ENCODE measurements at regions not wholly inside any gene's neighbourhood (a gene's known extent, or its start where the extent isn't known, plus 50 kb on each side); places are given as distances from the start of the nearest gene placed in this dataset.

- intact Hi-C loops (cut with DNase I): no loop called here
- no peak overlapping the region for H3K4me3 ChIP-seq
- H3K27ac ChIP-seq: no peak overlapping the region
- H3K9me3 ChIP-seq: no peaks in the 10 kb centered on the region
- no peak for DNase-seq (ENCODE audit: low spot score in 2 of 2)
- H3K4me1 ChIP-seq: no peaks in the 10 kb centered on the region
- no peaks in the 10 kb centered on the region for H3K27me3 ChIP-seq
- no peak for TF ChIP-seq CTCF (IDR thresholded peaks at IDR 0.05)
- no peaks in the 10 kb centered on the region for H3K36me3 ChIP-seq
Observed at GRCh38 chr1:95614197-95614596, 380.2 kb downstream of the RWDD3 start.

- no peak overlapping the region for H3K4me3 ChIP-seq
- H3K27ac ChIP-seq: no peak overlapping the region
- H3K36me3 ChIP-seq: no peaks in the 10 kb centered on the region
- DNase-seq (ENCODE audit: low spot score in 2 of 2): no peak
- intact Hi-C loops (cut with DNase I): no loop called here
- H3K4me1 ChIP-seq: no peaks in the 10 kb centered on the region
- H3K27me3 ChIP-seq: no peaks in the 10 kb centered on the region
- no peaks in the 10 kb centered on the region for H3K9me3 ChIP-seq
- TF ChIP-seq CTCF (IDR thresholded peaks at IDR 0.05): no peak
Observed at GRCh38 chr1:95615421-95615820, 381.4 kb downstream of the RWDD3 start.

GRCh38 chr1:95620076-95620475 is 386.1 kb downstream of the RWDD3 start:
- no peak overlapping the region for H3K4me3 ChIP-seq
- no peaks in the 10 kb centered on the region for H3K27me3 ChIP-seq
- no peaks in the 10 kb centered on the region for H3K9me3 ChIP-seq
- H3K4me1 ChIP-seq: no peaks in the 10 kb centered on the region
- no peak overlapping the region for H3K27ac ChIP-seq
- H3K36me3 ChIP-seq: no peaks in the 10 kb centered on the region
- intact Hi-C loops (cut with DNase I): no loop called here
- no peak for TF ChIP-seq CTCF (IDR thresholded peaks at IDR 0.05)
- DNase-seq (ENCODE audit: low spot score in 2 of 2): no peak

GRCh38 chr1:95622609-95623008 is 388.6 kb downstream of the RWDD3 start:
- DNase-seq (ENCODE audit: low spot score in 2 of 2): no peak
- Histone ChIP-seq H3K36me3 (no peaks in the 10 kb centered on the region), H3K9me3 (no peaks in the 10 kb centered on the region), H3K27ac (no peak overlapping the region), H3K4me1 (no peaks in the 10 kb centered on the region), H3K4me3 (no peak overlapping the region), H3K27me3 (no peaks in the 10 kb centered on the region)
- TF ChIP-seq CTCF (IDR thresholded peaks at IDR 0.05): no peak
- intact Hi-C loops (cut with DNase I): no loop called here

- no peaks in the 10 kb centered on the region for H3K4me1 ChIP-seq
- intact Hi-C loops (cut with DNase I): no loop called here
- TF ChIP-seq CTCF (IDR thresholded peaks at IDR 0.05): no peak
- no peak overlapping the region for H3K4me3 ChIP-seq
- H3K36me3 ChIP-seq: no peaks in the 10 kb centered on the region
- no peak for DNase-seq (ENCODE audit: low spot score in 2 of 2)
- H3K27ac ChIP-seq: no peak overlapping the region
- H3K9me3 ChIP-seq: no peaks in the 10 kb centered on the region
- H3K27me3 ChIP-seq: no peaks in the 10 kb centered on the region
Observed at GRCh38 chr1:95625224-95625623, 391.2 kb downstream of the RWDD3 start.

GRCh38 chr1:95627244-95627643 is 393.2 kb downstream of the RWDD3 start:
- no peak overlapping the region for H3K4me3 ChIP-seq
- intact Hi-C loops (cut with DNase I): no loop called here
- no peaks in the 10 kb centered on the region for H3K4me1 ChIP-seq
- H3K9me3 ChIP-seq: no peaks in the 10 kb centered on the region
- H3K36me3 ChIP-seq: no peaks in the 10 kb centered on the region
- DNase-seq (ENCODE audit: low spot score in 2 of 2): no peak
- H3K27ac ChIP-seq: no peak overlapping the region
- H3K27me3 ChIP-seq: no peaks in the 10 kb centered on the region
- TF ChIP-seq CTCF (IDR thresholded peaks at IDR 0.05): no peak
